ENCODE measurements at regions not wholly inside any gene's neighbourhood (a gene's known extent, or its start where the extent isn't known, plus 50 kb on each side); places are given as distances from the start of the nearest gene placed in this dataset.
"Not testable (repeated sequence)": the region's sequence is repeated elsewhere in the genome, so short reads cannot be mapped to it uniquely, and the experiment has no call there.

GRCh38 chr10:125591886-125592285 lies 91.1 kb downstream of the TEX36 start:
- WGBS (ENCODE audit: extremely low coverage, insufficient coverage, low lambda C conversion rate), result no CpG with 5 or more reads among the region's 7 CpGs
- Histone ChIP-seq H3K56ac (ENCODE audit: low read length) (no peak overlapping the region), H3K23ac (ENCODE audit: low read length) (no peak overlapping the region), H4K5ac (ENCODE audit: low read length) (no peak overlapping the region), H3K18ac (ENCODE audit: low read length) (no peak overlapping the region), H4K8ac (ENCODE audit: low read depth, low read length) (no peak overlapping the region), H3K27ac (ENCODE audit: low read depth, low read length) (no peak overlapping the region), H3K27me3 (ENCODE audit: insufficient read depth, low read length, poor library complexity) (no peaks in the 10 kb centered on the region), H3K4me3 (ENCODE audit: low read length) (no peak overlapping the region), H2BK120ac (ENCODE audit: low read depth, low read length) (no peak overlapping the region), H3K36me3 (ENCODE audit: control insufficient read depth, insufficient read depth, low read length) (no peaks in the 10 kb centered on the region), H2BK5ac (ENCODE audit: low read length) (no peak overlapping the region), H3K4ac (ENCODE audit: low read depth, low read length) (no peak overlapping the region), H2BK15ac (replicated peaks; ENCODE audit: low read depth) (no peak overlapping the region), H2AK5ac (ENCODE audit: low read length) (no peak overlapping the region), H3K4me1 (ENCODE audit: control insufficient read depth, low read depth, low read length) (no peaks in the 10 kb centered on the region), H3K79me1 (ENCODE audit: low read length) (no peaks in the 10 kb centered on the region), H3K79me2 (ENCODE audit: control insufficient read depth, insufficient read depth, low read length) (no peaks in the 10 kb centered on the region), H3K9ac (ENCODE audit: low read length) (no peak overlapping the region), H3K4me2 (ENCODE audit: low read length) (no peak overlapping the region)
- DNase-seq, result no peak

GRCh38 chr10:125588738-125589137 lies 94.2 kb downstream of the TEX36 start:
- H3K4ac ChIP-seq (ENCODE audit: low read depth, low read length); H3K4me2 ChIP-seq (ENCODE audit: low read length); H3K23ac ChIP-seq (ENCODE audit: low read length); H4K8ac ChIP-seq (ENCODE audit: low read depth, low read length); H3K9ac ChIP-seq (ENCODE audit: low read length); H4K5ac ChIP-seq (ENCODE audit: low read length); H2BK5ac ChIP-seq (ENCODE audit: low read length); H3K36me3 ChIP-seq (ENCODE audit: control insufficient read depth, insufficient read depth, low read length); H3K18ac ChIP-seq (ENCODE audit: low read length); H2BK120ac ChIP-seq (ENCODE audit: low read depth, low read length); H3K4me1 ChIP-seq (ENCODE audit: control insufficient read depth, low read depth, low read length); H2AK5ac ChIP-seq (ENCODE audit: low read length); H3K79me1 ChIP-seq (ENCODE audit: low read length); H3K79me2 ChIP-seq (ENCODE audit: control insufficient read depth, insufficient read depth, low read length); H2BK15ac ChIP-seq (replicated peaks; ENCODE audit: low read depth); H3K27ac ChIP-seq (ENCODE audit: low read depth, low read length); DNase-seq; H3K27me3 ChIP-seq (ENCODE audit: insufficient read depth, low read length, poor library complexity); H3K4me3 ChIP-seq (ENCODE audit: low read length); H3K56ac ChIP-seq (ENCODE audit: low read length): not testable (repeated sequence)
- no CpG with 5 or more reads among the region's 8 CpGs for WGBS (ENCODE audit: extremely low coverage, insufficient coverage, low lambda C conversion rate)

- H3K27ac ChIP-seq (ENCODE audit: low read depth, low read length), result no peak overlapping the region
- no peaks in the 10 kb centered on the region for H3K36me3 ChIP-seq (ENCODE audit: control insufficient read depth, insufficient read depth, low read length)
- no CpG with 5 or more reads among the region's 4 CpGs for WGBS (ENCODE audit: extremely low coverage, insufficient coverage, low lambda C conversion rate)
- no peak overlapping the region for H3K23ac ChIP-seq (ENCODE audit: low read length)
- H2AK5ac ChIP-seq (ENCODE audit: low read length), result no peak overlapping the region
- no peaks in the 10 kb centered on the region for H3K79me2 ChIP-seq (ENCODE audit: control insufficient read depth, insufficient read depth, low read length)
- no peaks in the 10 kb centered on the region for H3K79me1 ChIP-seq (ENCODE audit: low read length)
- H3K4me3 ChIP-seq (ENCODE audit: low read length), result no peak overlapping the region
- no peak overlapping the region for H2BK15ac ChIP-seq (replicated peaks; ENCODE audit: low read depth)
- H3K4me1 ChIP-seq (ENCODE audit: control insufficient read depth, low read depth, low read length), result no peaks in the 10 kb centered on the region
- no peak overlapping the region for H3K4ac ChIP-seq (ENCODE audit: low read depth, low read length)
- no peaks in the 10 kb centered on the region for H3K27me3 ChIP-seq (ENCODE audit: insufficient read depth, low read length, poor library complexity)
- no peak overlapping the region for H3K4me2 ChIP-seq (ENCODE audit: low read length)
- H3K56ac ChIP-seq (ENCODE audit: low read length), result no peak overlapping the region
- no peak overlapping the region for H3K9ac ChIP-seq (ENCODE audit: low read length)
- no peak overlapping the region for H4K8ac ChIP-seq (ENCODE audit: low read depth, low read length)
- no peak overlapping the region for H3K18ac ChIP-seq (ENCODE audit: low read length)
- no peak overlapping the region for H2BK5ac ChIP-seq (ENCODE audit: low read length)
- H2BK120ac ChIP-seq (ENCODE audit: low read depth, low read length), result no peak overlapping the region
- H4K5ac ChIP-seq (ENCODE audit: low read length), result no peak overlapping the region
- DNase-seq, result peak; percentile 51
These were observed 98.0 kb downstream of the TEX36 start for GRCh38 chr10:125584954-125585353.

DNA sequence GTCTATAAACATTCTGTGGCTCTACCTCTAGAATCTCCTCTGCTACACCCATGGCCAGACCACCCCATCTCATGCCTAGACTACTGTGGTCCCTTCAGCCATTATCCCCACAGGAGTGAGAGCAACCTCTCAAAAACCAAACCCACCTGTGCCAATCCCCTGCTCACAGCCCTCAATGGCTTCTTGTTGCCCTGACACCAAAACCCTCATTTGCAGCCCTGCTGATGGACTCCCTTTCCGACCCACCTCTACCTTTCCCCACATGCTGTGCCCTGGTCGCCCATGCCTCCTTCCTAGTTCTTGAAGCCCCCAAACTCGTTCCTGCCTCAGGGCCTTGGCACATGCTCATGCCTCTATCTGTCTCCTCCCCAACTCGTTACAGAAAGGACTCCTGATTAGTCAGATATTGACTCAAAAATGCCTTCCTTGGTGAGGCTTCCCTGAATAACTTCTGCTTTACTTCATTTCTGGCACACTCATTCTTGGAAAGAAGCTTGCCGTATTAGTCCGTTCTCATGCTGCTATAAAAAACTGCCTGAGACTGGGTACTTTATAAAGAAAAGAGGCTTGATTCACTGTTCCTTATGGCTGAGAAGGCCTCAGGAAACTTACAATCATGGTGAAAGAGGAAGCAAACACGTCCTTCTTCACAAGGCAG lies 104.2 kb downstream of the TEX36 start:
- Histone ChIP-seq H3K4ac (ENCODE audit: low read depth, low read length) (no peak overlapping the region), H3K9ac (ENCODE audit: low read length) (no peak overlapping the region), H4K5ac (ENCODE audit: low read length) (no peak overlapping the region), H3K79me2 (ENCODE audit: control insufficient read depth, insufficient read depth, low read length) (no peaks in the 10 kb centered on the region), H2BK120ac (ENCODE audit: low read depth, low read length) (no peak overlapping the region), H3K4me1 (ENCODE audit: control insufficient read depth, low read depth, low read length) (no peaks in the 10 kb centered on the region), H3K4me2 (ENCODE audit: low read length) (no peak overlapping the region), H3K56ac (ENCODE audit: low read length) (no peak overlapping the region), H4K8ac (ENCODE audit: low read depth, low read length) (no peak overlapping the region), H2BK15ac (replicated peaks; ENCODE audit: low read depth) (no peak overlapping the region), H2AK5ac (ENCODE audit: low read length) (no peak overlapping the region), H3K79me1 (ENCODE audit: low read length) (no peaks in the 10 kb centered on the region), H3K27me3 (ENCODE audit: insufficient read depth, low read length, poor library complexity) (no peaks in the 10 kb centered on the region), H3K36me3 (ENCODE audit: control insufficient read depth, insufficient read depth, low read length) (no peaks in the 10 kb centered on the region), H3K18ac (ENCODE audit: low read length) (no peak overlapping the region), H2BK5ac (ENCODE audit: low read length) (no peak overlapping the region), H3K27ac (ENCODE audit: low read depth, low read length) (no peak overlapping the region), H3K23ac (ENCODE audit: low read length) (no peak overlapping the region), H3K4me3 (ENCODE audit: low read length) (no peak overlapping the region)
- WGBS (ENCODE audit: extremely low coverage, insufficient coverage, low lambda C conversion rate), result no CpG with 5 or more reads among the region's 7 CpGs
- no peak for DNase-seq

DNA sequence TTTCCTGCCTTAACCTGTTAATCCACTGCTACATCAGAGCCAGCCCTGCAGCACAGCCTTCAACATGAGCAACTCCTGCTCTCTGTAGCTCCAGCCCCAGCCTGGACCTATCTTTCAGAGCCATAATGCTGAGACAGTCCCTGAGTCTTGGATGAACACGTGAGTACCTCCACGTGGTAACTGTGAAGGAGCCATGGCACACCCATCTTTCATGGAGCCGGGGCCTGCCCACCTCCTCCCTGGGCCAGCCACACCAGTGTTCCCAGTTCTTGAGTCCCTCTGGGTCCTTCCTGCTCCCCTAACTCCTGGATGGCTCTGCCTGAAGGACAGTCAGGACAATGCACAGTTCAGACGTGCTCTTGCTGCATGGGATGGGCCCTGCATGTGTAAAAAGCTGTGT lies 107.1 kb downstream of the TEX36 start:
- H4K5ac ChIP-seq (ENCODE audit: low read length), result no peak overlapping the region
- H3K27me3 ChIP-seq (ENCODE audit: insufficient read depth, low read length, poor library complexity), result no peaks in the 10 kb centered on the region
- H3K4me3 ChIP-seq (ENCODE audit: low read length), result no peak overlapping the region
- H3K18ac ChIP-seq (ENCODE audit: low read length), result no peak overlapping the region
- H3K79me2 ChIP-seq (ENCODE audit: control insufficient read depth, insufficient read depth, low read length), result no peaks in the 10 kb centered on the region
- H3K56ac ChIP-seq (ENCODE audit: low read length), result no peak overlapping the region
- H3K23ac ChIP-seq (ENCODE audit: low read length), result no peak overlapping the region
- H3K27ac ChIP-seq (ENCODE audit: low read depth, low read length), result no peak overlapping the region
- no CpG with 5 or more reads among the region's 4 CpGs for WGBS (ENCODE audit: extremely low coverage, insufficient coverage, low lambda C conversion rate)
- no peak overlapping the region for H3K4ac ChIP-seq (ENCODE audit: low read depth, low read length)
- H3K79me1 ChIP-seq (ENCODE audit: low read length), result no peaks in the 10 kb centered on the region
- H3K36me3 ChIP-seq (ENCODE audit: control insufficient read depth, insufficient read depth, low read length), result no peaks in the 10 kb centered on the region
- DNase-seq, result no peak
- H2BK5ac ChIP-seq (ENCODE audit: low read length), result no peak overlapping the region
- H3K4me1 ChIP-seq (ENCODE audit: control insufficient read depth, low read depth, low read length), result no peaks in the 10 kb centered on the region
- H3K4me2 ChIP-seq (ENCODE audit: low read length), result no peak overlapping the region
- no peak overlapping the region for H2BK15ac ChIP-seq (replicated peaks; ENCODE audit: low read depth)
- H2AK5ac ChIP-seq (ENCODE audit: low read length), result no peak overlapping the region
- no peak overlapping the region for H2BK120ac ChIP-seq (ENCODE audit: low read depth, low read length)
- H4K8ac ChIP-seq (ENCODE audit: low read depth, low read length), result no peak overlapping the region
- no peak overlapping the region for H3K9ac ChIP-seq (ENCODE audit: low read length)

- no peak for DNase-seq
- no peak overlapping the region for H4K8ac ChIP-seq (ENCODE audit: low read depth, low read length)
These were observed 114.8 kb downstream of the TEX36 start for GRCh38 chr10:125568156-125568555.

More at GRCh38 chr10:125568156-125568555, 114.8 kb downstream of the TEX36 start:
- no peak overlapping the region for H4K5ac ChIP-seq (ENCODE audit: low read length)
- no peak overlapping the region for H2BK15ac ChIP-seq (replicated peaks; ENCODE audit: low read depth)
- no peaks in the 10 kb centered on the region for H3K36me3 ChIP-seq (ENCODE audit: control insufficient read depth, insufficient read depth, low read length)
- H3K4me2 ChIP-seq (ENCODE audit: low read length), result no peak overlapping the region
- H2AK5ac ChIP-seq (ENCODE audit: low read length), result no peak overlapping the region
- H2BK120ac ChIP-seq (ENCODE audit: low read depth, low read length), result no peak overlapping the region
- no peak overlapping the region for H3K4me3 ChIP-seq (ENCODE audit: low read length)
- H2BK5ac ChIP-seq (ENCODE audit: low read length), result no peak overlapping the region
- H3K18ac ChIP-seq (ENCODE audit: low read length), result no peak overlapping the region
- no peak overlapping the region for H3K4ac ChIP-seq (ENCODE audit: low read depth, low read length)
- no peaks in the 10 kb centered on the region for H3K79me2 ChIP-seq (ENCODE audit: control insufficient read depth, insufficient read depth, low read length)
- H3K9ac ChIP-seq (ENCODE audit: low read length), result no peak overlapping the region
- no peaks in the 10 kb centered on the region for H3K4me1 ChIP-seq (ENCODE audit: control insufficient read depth, low read depth, low read length)
- H3K27ac ChIP-seq (ENCODE audit: low read depth, low read length), result no peak overlapping the region
- H3K27me3 ChIP-seq (ENCODE audit: insufficient read depth, low read length, poor library complexity), result no peaks in the 10 kb centered on the region
- H3K23ac ChIP-seq (ENCODE audit: low read length), result no peak overlapping the region
- no peak overlapping the region for H3K56ac ChIP-seq (ENCODE audit: low read length)
- WGBS (ENCODE audit: extremely low coverage, insufficient coverage, low lambda C conversion rate), result no CpG with 5 or more reads among the region's 4 CpGs
- H3K79me1 ChIP-seq (ENCODE audit: low read length), result no peaks in the 10 kb centered on the region

Data from mesendoderm (in vitro differentiated cells).